Smooth muscle cell (in vitro differentiated cells): ENCODE measurements at regions not wholly inside any gene's neighbourhood (a gene's known extent, or its start where the extent isn't known, plus 50 kb on each side); places are given as distances from the start of the nearest gene placed in this dataset.

Source experiments
- DNase-seq: peaks from one replicate; lab custom pipeline; 2025; ENCODE audit not compliant: unreplicated experiment; lab: John Stamatoyannopoulos, UW
- H2AFZ ChIP-seq: fragments of 200-600 bp; sonication (generic); 2 replicates; pipeline ENCODE4 v1.6.0; 2016; ENCODE audit warnings: antibody characterized with exemption, low read depth, mild to moderate bottlenecking
- H3F3A ChIP-seq: fragments of 200-600 bp; sonication (generic); 2 replicates; pipeline ENCODE4 v1.6.0; 2017; ENCODE audit warnings: antibody characterized with exemption, low read depth
- H3K27ac ChIP-seq: fragments of 200-600 bp; sonication (generic); 2 replicates; pipeline ENCODE4 v1.5.1; 2016; ENCODE audit warnings: low read depth, mild to moderate bottlenecking
- H3K27me3 ChIP-seq: fragments of 200-600 bp; sonication (generic); 2 replicates; pipeline ENCODE4 v1.6.1; 2016; ENCODE audit warnings: low read depth, mild to moderate bottlenecking
- H3K36me3 ChIP-seq: fragments of 200-600 bp; sonication (generic); 2 replicates; pipeline ENCODE4 v1.5.1; 2016; ENCODE audit warnings: low read depth
- H3K4me1 ChIP-seq: fragments of 200-600 bp; sonication (generic); 2 replicates; pipeline ENCODE4 v1.5.1; 2016; ENCODE audit warnings: low read depth
- H3K4me2 ChIP-seq: fragments of 200-600 bp; sonication (generic); 2 replicates; pipeline ENCODE4 v1.6.0; 2016; ENCODE audit warnings: mild to moderate bottlenecking
- H3K4me3 ChIP-seq: fragments of 200-600 bp; sonication (generic); 2 replicates; pipeline ENCODE4 v1.5.1; 2016; ENCODE audit warnings: mild to moderate bottlenecking
- H3K79me2 ChIP-seq: fragments of 200-600 bp; sonication (generic); 2 replicates; pipeline ENCODE4 v1.6.0; 2016; ENCODE audit warnings: low read depth, mild to moderate bottlenecking
- H3K9ac ChIP-seq: fragments of 200-600 bp; sonication (generic); 2 replicates; pipeline ENCODE4 v1.6.0; 2016; ENCODE audit warnings: low read depth
- H3K9me3 ChIP-seq: fragments of 200-600 bp; sonication (generic); replicated peaks from 2 replicates; pipeline ENCODE4 v1.5.1; 2016; ENCODE audit warnings: low read depth
- H4K20me1 ChIP-seq: fragments of 200-600 bp; sonication (generic); 2 replicates; pipeline ENCODE4 v1.6.0; 2016; ENCODE audit warnings: low read depth
- WGBS: methylation state at CpG from one replicate; pipeline ENCODE4 v1.1.7; 2016; ENCODE audit warnings: low lambda C conversion rate; 5-methylcytosine and 5-hydroxymethylcytosine counted together
- TF ChIP-seq, protein P1 (sequence below): fragments of 200-600 bp; sonication (generic); IDR thresholded peaks from 2 replicates; pipeline ENCODE4 v1.5.1; 2017; ENCODE audit warnings: borderline replicate concordance, mild to moderate bottlenecking, antibody characterized with exemption; ENCODE audit not compliant: insufficient read depth, poor library complexity, severe bottlenecking

GRCh38 chr5:30405821-30406220 is 787.7 kb upstream of the CDH6 start:
- H3K9me3 ChIP-seq = no peaks in the 10 kb centered on the region
- H2AFZ ChIP-seq = no peak overlapping the region
- no peaks in the 10 kb centered on the region for H3K79me2 ChIP-seq
- no peak overlapping the region for H3K9ac ChIP-seq
- no peaks in the 10 kb centered on the region for H3K27me3 ChIP-seq
- WGBS = 75% methylated on average over 2 of the region's 2 CpGs
- no peak for DNase-seq
- no peaks in the 10 kb centered on the region for H3F3A ChIP-seq
- no peaks in the 10 kb centered on the region for H4K20me1 ChIP-seq
- H3K36me3 ChIP-seq = no peaks in the 10 kb centered on the region
- no peak overlapping the region for H3K27ac ChIP-seq
- H3K4me1 ChIP-seq = no peaks in the 10 kb centered on the region
- TF ChIP-seq, protein P1, sequence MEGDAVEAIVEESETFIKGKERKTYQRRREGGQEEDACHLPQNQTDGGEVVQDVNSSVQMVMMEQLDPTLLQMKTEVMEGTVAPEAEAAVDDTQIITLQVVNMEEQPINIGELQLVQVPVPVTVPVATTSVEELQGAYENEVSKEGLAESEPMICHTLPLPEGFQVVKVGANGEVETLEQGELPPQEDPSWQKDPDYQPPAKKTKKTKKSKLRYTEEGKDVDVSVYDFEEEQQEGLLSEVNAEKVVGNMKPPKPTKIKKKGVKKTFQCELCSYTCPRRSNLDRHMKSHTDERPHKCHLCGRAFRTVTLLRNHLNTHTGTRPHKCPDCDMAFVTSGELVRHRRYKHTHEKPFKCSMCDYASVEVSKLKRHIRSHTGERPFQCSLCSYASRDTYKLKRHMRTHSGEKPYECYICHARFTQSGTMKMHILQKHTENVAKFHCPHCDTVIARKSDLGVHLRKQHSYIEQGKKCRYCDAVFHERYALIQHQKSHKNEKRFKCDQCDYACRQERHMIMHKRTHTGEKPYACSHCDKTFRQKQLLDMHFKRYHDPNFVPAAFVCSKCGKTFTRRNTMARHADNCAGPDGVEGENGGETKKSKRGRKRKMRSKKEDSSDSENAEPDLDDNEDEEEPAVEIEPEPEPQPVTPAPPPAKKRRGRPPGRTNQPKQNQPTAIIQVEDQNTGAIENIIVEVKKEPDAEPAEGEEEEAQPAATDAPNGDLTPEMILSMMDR = no peak
- no peak overlapping the region for H3K4me3 ChIP-seq
- no peak overlapping the region for H3K4me2 ChIP-seq

- DNase-seq = no peak
- no peaks in the 10 kb centered on the region for H3K9me3 ChIP-seq
Observed at GRCh38 chr5:30401479-30402058, 791.9 kb upstream of the CDH6 start.

DNA sequence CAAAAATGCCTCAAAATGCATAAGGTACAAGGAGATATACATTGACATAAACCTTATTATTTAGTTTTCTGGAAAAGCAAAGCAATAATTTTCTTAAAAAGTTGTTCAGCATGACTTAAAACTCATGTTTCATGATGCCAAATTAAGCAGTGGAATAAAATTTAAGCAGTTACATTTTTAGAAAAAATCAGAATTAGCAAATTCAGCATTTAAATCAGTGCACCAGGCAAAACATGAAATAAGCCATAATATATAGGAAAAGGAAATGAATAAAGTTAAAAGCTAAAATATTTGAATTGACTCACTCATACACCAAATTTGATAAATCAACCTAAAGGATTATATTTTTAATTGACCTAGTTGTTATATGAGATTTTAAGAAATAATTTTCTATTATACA is 795.1 kb upstream of the CDH6 start:
- no peak overlapping the region for H3K4me3 ChIP-seq
- H3K36me3 ChIP-seq = no peaks in the 10 kb centered on the region
- TF ChIP-seq, protein P1 = no peak

More at GRCh38 chr5:30401479-30402058, 791.9 kb upstream of the CDH6 start:
- Histone ChIP-seq H3F3A (no peaks in the 10 kb centered on the region), H3K4me1 (no peaks in the 10 kb centered on the region), H3K9ac (no peak overlapping the region), H4K20me1 (no peaks in the 10 kb centered on the region), H3K36me3 (no peaks in the 10 kb centered on the region), H2AFZ (no peak overlapping the region), H3K79me2 (no peaks in the 10 kb centered on the region), H3K4me3 (no peak overlapping the region), H3K27me3 (no peaks in the 10 kb centered on the region), H3K4me2 (no peak overlapping the region), H3K27ac (no peak overlapping the region)
- 35% methylated on average over 3 of the region's 3 CpGs for WGBS
- TF ChIP-seq, protein P1 = peak; percentile 65

DNA sequence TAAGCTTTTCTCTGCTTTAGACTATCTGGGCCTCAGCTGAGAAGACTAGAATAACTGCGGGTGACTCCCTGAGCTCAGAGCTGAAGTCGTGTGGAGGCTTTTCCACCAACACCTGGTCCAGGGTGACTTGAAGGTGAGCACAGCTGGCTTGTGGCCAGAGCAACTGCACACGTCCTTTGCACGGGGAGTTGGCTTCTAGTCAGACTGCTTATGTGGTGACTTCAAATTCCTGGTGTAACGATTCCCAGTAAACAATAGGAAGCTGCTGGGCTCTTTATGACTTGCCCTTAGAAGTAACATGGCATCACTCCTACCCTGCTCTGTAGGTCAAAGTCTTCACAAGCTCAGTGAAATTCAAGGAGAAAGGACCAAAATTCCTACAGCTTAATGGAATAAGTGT is 800.6 kb upstream of the CDH6 start:
- Histone ChIP-seq H3K79me2 (no peaks in the 10 kb centered on the region), H3K4me3 (no peak overlapping the region), H3K4me1 (no peaks in the 10 kb centered on the region), H2AFZ (no peak overlapping the region), H4K20me1 (no peaks in the 10 kb centered on the region), H3K36me3 (no peaks in the 10 kb centered on the region), H3K9me3 (no peaks in the 10 kb centered on the region), H3K4me2 (no peak overlapping the region), H3F3A (no peaks in the 10 kb centered on the region), H3K27me3 (no peaks in the 10 kb centered on the region), H3K27ac (no peak overlapping the region), H3K9ac (no peak overlapping the region)
- no peak for DNase-seq
- 79% methylated on average over 5 of the region's 5 CpGs for WGBS
- TF ChIP-seq, protein P1 = no peak

More for the DNA sequence above, 795.1 kb upstream of the CDH6 start:
- Histone ChIP-seq H3K9me3 (no peaks in the 10 kb centered on the region), H3K79me2 (no peaks in the 10 kb centered on the region), H2AFZ (no peak overlapping the region), H3K27me3 (no peaks in the 10 kb centered on the region), H3K9ac (no peak overlapping the region), H3K27ac (no peak overlapping the region), H3K4me2 (no peak overlapping the region), H4K20me1 (no peaks in the 10 kb centered on the region), H3K4me1 (no peaks in the 10 kb centered on the region), H3F3A (no peaks in the 10 kb centered on the region)
- no peak for DNase-seq
